ENCODE measurements at regions not wholly inside any gene's neighbourhood (a gene's known extent, or its start where the extent isn't known, plus 50 kb on each side); places are given as distances from the start of the nearest gene placed in this dataset.

DNA sequence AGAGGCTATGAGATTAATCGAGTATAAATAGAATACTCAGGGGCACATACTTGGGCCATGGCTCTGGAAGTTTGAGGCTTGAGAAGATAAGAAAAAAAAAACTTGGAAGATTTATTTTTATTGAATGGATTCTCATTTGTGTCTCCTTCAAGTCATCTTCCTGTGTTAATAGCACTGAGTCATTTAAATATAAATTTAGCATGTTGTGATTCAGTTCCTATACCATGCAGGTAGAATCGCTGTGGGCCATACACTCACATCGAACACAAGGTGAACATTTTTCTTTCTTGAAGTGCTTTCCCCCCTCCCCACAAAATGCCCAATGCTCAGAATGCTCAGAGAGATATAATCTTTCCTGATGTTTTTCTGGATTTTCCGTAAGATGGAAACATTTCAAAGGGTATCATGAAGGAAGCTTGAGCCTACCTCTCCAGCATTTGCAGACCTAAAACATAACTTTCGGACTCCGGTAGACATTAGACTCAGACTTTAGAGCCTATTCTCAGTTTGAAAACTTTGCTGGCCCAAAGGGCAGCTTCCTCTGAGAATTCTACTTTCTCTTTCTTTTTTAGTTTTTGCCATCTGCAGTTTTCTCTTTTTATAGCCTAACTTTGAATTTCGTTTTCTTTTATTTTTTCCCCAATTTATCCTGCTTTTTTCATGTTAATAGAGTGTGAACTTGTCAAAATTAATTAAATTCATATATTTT, 737.6 kb upstream of the NUDT12 start:
- Histone ChIP-seq H3K27ac (ENCODE audit: extremely low read depth, low read depth, low read length) (no peak overlapping the region), H3K9me3 (ENCODE audit: control insufficient read depth, insufficient read depth, low read depth, low read length) (no peaks in the 10 kb centered on the region), H3K4me1 (ENCODE audit: control insufficient read depth, insufficient read depth, low read length) (no peaks in the 10 kb centered on the region), H3K36me3 (ENCODE audit: control insufficient read depth in 2 of 2, insufficient read depth in 1 of 2, low read length in 2 of 2) (no peaks in the 10 kb centered on the region), H3K4me3 (ENCODE audit: low read depth, low read length) (no peak overlapping the region)
- CTCF ChIA-PET = no interaction called here
- POLR2A ChIA-PET = no interaction called here
- TF ChIP-seq GLI2 (tag by site-specific recombination; IDR thresholded peaks at IDR 0.05; ENCODE audit: borderline replicate concordance, low read depth) = no peak
- TF ChIP-seq, protein P1, sequence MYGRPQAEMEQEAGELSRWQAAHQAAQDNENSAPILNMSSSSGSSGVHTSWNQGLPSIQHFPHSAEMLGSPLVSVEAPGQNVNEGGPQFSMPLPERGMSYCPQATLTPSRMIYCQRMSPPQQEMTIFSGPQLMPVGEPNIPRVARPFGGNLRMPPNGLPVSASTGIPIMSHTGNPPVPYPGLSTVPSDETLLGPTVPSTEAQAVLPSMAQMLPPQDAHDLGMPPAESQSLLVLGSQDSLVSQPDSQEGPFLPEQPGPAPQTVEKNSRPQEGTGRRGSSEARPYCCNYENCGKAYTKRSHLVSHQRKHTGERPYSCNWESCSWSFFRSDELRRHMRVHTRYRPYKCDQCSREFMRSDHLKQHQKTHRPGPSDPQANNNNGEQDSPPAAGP (tag by site-specific recombination; IDR thresholded peaks at IDR 0.05) = no peak
- TF ChIP-seq ZNF830 (tag by site-specific recombination; IDR thresholded peaks at IDR 0.05; ENCODE audit: low read depth) = no peak
- no peak for TF ChIP-seq ZNF132 (tag by site-specific recombination; IDR thresholded peaks at IDR 0.05; ENCODE audit: borderline replicate concordance)
- no peak for TF ChIP-seq MZF1 (tag by site-specific recombination; IDR thresholded peaks at IDR 0.05; ENCODE audit: borderline replicate concordance)
- TF ChIP-seq BCL11A (tag by site-specific recombination; IDR thresholded peaks at IDR 0.05; ENCODE audit: low read depth) = no peak
- TF ChIP-seq ZEB2 (tag by site-specific recombination; IDR thresholded peaks at IDR 0.05) = no peak
- no peak for TF ChIP-seq ZNF23 (tag by site-specific recombination; IDR thresholded peaks at IDR 0.05; ENCODE audit: borderline replicate concordance)
- no peak for TF ChIP-seq ZNF521 (tag by site-specific recombination; IDR thresholded peaks at IDR 0.05)
- no peak for TF ChIP-seq ZNF10 (tag by site-specific recombination; IDR thresholded peaks at IDR 0.05)
- TF ChIP-seq SCRT1 (tag by site-specific recombination; IDR thresholded peaks at IDR 0.05; ENCODE audit: borderline replicate concordance) = no peak
- TF ChIP-seq SP7 (tag by site-specific recombination; IDR thresholded peaks at IDR 0.05) = no peak
- no peak for TF ChIP-seq ZBTB8A (tag by site-specific recombination; IDR thresholded peaks at IDR 0.05)
- no peak for TF ChIP-seq ZNF341 (tag by site-specific recombination; IDR thresholded peaks at IDR 0.05; ENCODE audit: low read depth)

DNA sequence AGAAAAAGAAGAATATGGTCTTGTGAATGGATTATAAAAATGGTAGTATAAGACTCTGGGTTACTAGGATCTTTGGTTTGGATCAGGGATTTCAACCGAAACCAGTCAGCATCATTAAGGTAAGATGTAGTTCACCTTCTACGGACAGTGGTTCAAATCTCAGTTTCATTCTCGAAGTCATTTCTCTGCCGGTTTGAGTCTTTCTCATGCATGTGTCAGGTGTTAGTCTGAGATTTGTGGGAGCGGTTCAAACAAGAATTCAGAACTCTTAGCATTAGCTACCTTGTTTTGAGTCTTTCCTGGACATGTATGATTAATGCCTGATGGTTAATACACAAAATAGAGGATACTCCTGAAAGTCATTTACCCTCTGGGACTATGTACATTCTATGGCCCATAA, 735.9 kb upstream of the NUDT12 start:
- no peaks in the 10 kb centered on the region for H3K4me1 ChIP-seq (ENCODE audit: control insufficient read depth, insufficient read depth, low read length)
- H3K9me3 ChIP-seq (ENCODE audit: control insufficient read depth, insufficient read depth, low read depth, low read length) = no peaks in the 10 kb centered on the region
- H3K36me3 ChIP-seq (ENCODE audit: control insufficient read depth in 2 of 2, insufficient read depth in 1 of 2, low read length in 2 of 2) = no peaks in the 10 kb centered on the region
- no peak overlapping the region for H3K27ac ChIP-seq (ENCODE audit: extremely low read depth, low read depth, low read length)
- H3K4me3 ChIP-seq (ENCODE audit: low read depth, low read length) = no peak overlapping the region
- POLR2A ChIA-PET = no interaction called here
- TF ChIP-seq ZNF174 (tag by site-specific recombination; IDR thresholded peaks at IDR 0.05) (no peak), ZNF830 (tag by site-specific recombination; IDR thresholded peaks at IDR 0.05; ENCODE audit: low read depth) (no peak)
- CTCF ChIA-PET = no interaction called here

DNA sequence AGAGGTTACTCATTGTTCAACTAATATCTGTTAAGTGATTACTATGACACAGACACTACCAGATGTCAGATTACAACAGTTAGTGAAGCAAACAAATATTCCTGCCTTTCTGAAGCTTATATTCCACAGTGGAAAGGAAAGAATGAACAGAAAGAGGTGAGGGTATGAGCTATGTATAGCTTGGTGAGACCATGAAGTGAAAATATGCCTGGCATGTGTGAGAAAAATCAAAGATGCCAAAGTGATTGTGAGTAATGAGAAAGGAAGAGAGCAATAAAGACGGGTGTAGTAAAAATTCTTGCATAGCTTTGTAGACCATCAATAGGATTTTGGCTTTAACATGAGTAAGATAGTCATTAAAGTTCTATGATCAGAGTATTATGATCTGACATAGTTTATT, 734.5 kb upstream of the NUDT12 start:
- Histone ChIP-seq H3K36me3 (ENCODE audit: control insufficient read depth in 2 of 2, insufficient read depth in 1 of 2, low read length in 2 of 2) (no peaks in the 10 kb centered on the region), H3K27ac (ENCODE audit: extremely low read depth, low read depth, low read length) (no peak overlapping the region), H3K4me1 (ENCODE audit: control insufficient read depth, insufficient read depth, low read length) (no peaks in the 10 kb centered on the region), H3K4me3 (ENCODE audit: low read depth, low read length) (no peak overlapping the region), H3K9me3 (ENCODE audit: control insufficient read depth, insufficient read depth, low read depth, low read length) (no peaks in the 10 kb centered on the region)
- no peak for TF ChIP-seq ZNF785 (tag by site-specific recombination; IDR thresholded peaks at IDR 0.05)
- no peak for TF ChIP-seq ZNF2 (tag by site-specific recombination; IDR thresholded peaks at IDR 0.05)
- TF ChIP-seq ZNF626 (tag by site-specific recombination; IDR thresholded peaks at IDR 0.05) = no peak
- TF ChIP-seq ZNF391 (tag by site-specific recombination; IDR thresholded peaks at IDR 0.05; ENCODE audit: borderline replicate concordance, low read depth) = no peak
- TF ChIP-seq ZNF239 (tag by site-specific recombination; IDR thresholded peaks at IDR 0.05) = no peak
- TF ChIP-seq ZXDB (tag by site-specific recombination; IDR thresholded peaks at IDR 0.05) = no peak
- TF ChIP-seq ZNF621 (tag by site-specific recombination; IDR thresholded peaks at IDR 0.05) = no peak
- no peak for TF ChIP-seq ZNF521 (tag by site-specific recombination; IDR thresholded peaks at IDR 0.05)
- no peak for TF ChIP-seq OSR2 (tag by site-specific recombination; IDR thresholded peaks at IDR 0.05)
- POLR2A ChIA-PET = no interaction called here
- CTCF ChIA-PET = no interaction called here

Data from HEK293 (cell line).